ENCODE measurements at regions not wholly inside any gene's neighbourhood (a gene's known extent, or its start where the extent isn't known, plus 50 kb on each side); places are given as distances from the start of the nearest gene placed in this dataset.

- no peak overlapping the region for H3K27ac ChIP-seq
- H3K36me3 ChIP-seq, result no peaks in the 10 kb centered on the region
- no peak for DNase-seq
- H3K4me3 ChIP-seq, result no peak overlapping the region
- TF ChIP-seq CTCF (IDR thresholded peaks at IDR 0.05), result no peak
- no peak for TF ChIP-seq EP300 (IDR thresholded peaks at IDR 0.05)
- no peak for TF ChIP-seq POLR2AphosphoS5 (IDR thresholded peaks at IDR 0.05)
- no peak for TF ChIP-seq POLR2A (IDR thresholded peaks at IDR 0.05)
- 56 to 69% (median 57%) methylated on average over 7 of the region's 7 CpGs for WGBS, 5 donors
- no peaks in the 10 kb centered on the region for H3K9me3 ChIP-seq
- H3K4me1 ChIP-seq, result no peaks in the 10 kb centered on the region
- H3K27me3 ChIP-seq, result peaks cover 0 to 42% (median 5%) of the 10 kb centered on the region in 3 donors
- intact Hi-C loops (cut with DNase I; ENCODE audit: low total_unique reads), result loop anchor here (10.0 kb wide), 1 partner anchor 1168 kb away; no protein-coding TSS in a partner anchor
Measured at GRCh38 chr2:198316852-198317396, 512.5 kb downstream of the PLCL1 start.

GRCh38 chr2:198315791-198316630 lies 511.6 kb downstream of the PLCL1 start:
- H3K27me3 ChIP-seq, result peaks cover 0 to 39% (median 8%) of the 10 kb centered on the region in 3 donors
- DNase-seq, result no peak
- TF ChIP-seq EP300 (IDR thresholded peaks at IDR 0.05) (no peak), POLR2AphosphoS5 (IDR thresholded peaks at IDR 0.05) (no peak), CTCF (IDR thresholded peaks at IDR 0.05) (no peak), POLR2A (IDR thresholded peaks at IDR 0.05) (no peak)
- H3K4me1 ChIP-seq, result no peaks in the 10 kb centered on the region
- no peaks in the 10 kb centered on the region for H3K36me3 ChIP-seq
- H3K27ac ChIP-seq, result no peak overlapping the region
- no peak overlapping the region for H3K4me3 ChIP-seq
- 56 to 76% (median 70%) methylated on average over 4 of the region's 4 CpGs for WGBS, 5 donors
- H3K9me3 ChIP-seq, result no peaks in the 10 kb centered on the region
- intact Hi-C loops (cut with DNase I; ENCODE audit: low total_unique reads), result loop anchor here (10.0 kb wide), 1 partner anchor 1169 kb away; no protein-coding TSS in a partner anchor

- no peak overlapping the region for H3K4me3 ChIP-seq
- no peaks in the 10 kb centered on the region for H3K36me3 ChIP-seq
- H3K4me1 ChIP-seq, result no peaks in the 10 kb centered on the region
- intact Hi-C loops (cut with DNase I; ENCODE audit: low total_unique reads), result loop anchor here (10.0 kb wide), 1 partner anchor 1170 kb away; no protein-coding TSS in a partner anchor
- H3K9me3 ChIP-seq, result no peaks in the 10 kb centered on the region
- no peak overlapping the region for H3K27ac ChIP-seq
- 6 to 10% (median 7%) methylated on average over 8 of the region's 8 CpGs for WGBS, 5 donors
- TF ChIP-seq CTCF (IDR thresholded peaks at IDR 0.05), result peak in 2 of 7 experiments; percentile 33 to 51
- TF ChIP-seq POLR2A (IDR thresholded peaks at IDR 0.05), result no peak
- peaks cover 0 to 36% (median 8%) of the 10 kb centered on the region in 3 donors for H3K27me3 ChIP-seq
- peak in 1 of 2 donors; percentile 78 for DNase-seq
Measured at GRCh38 chr2:198314559-198315153, 510.3 kb downstream of the PLCL1 start.

Data from stomach (tissue), 8 donors.